Osteoblast (primary cell): ENCODE measurements at regions not wholly inside any gene's neighbourhood (a gene's known extent, or its start where the extent isn't known, plus 50 kb on each side); places are given as distances from the start of the nearest gene placed in this dataset.

ENCODE experiments used
- DNase-seq: peaks from one replicate; pipeline ENCODE4 v3.0.0; 2011; ENCODE audit warnings: low spot score, mixed read lengths; ENCODE audit not compliant: insufficient read length; ENCODE audit errors: missing footprints
- H2AFZ ChIP-seq: 2 replicates; pipeline ENCODE4 v1.6.0; 2011; ENCODE audit warnings: mild to moderate bottlenecking, low read length
- H3K27ac ChIP-seq: 2 replicates; pipeline ENCODE4 v1.5.1; 2011; ENCODE audit warnings: mild to moderate bottlenecking, low read depth, low read length, moderate library complexity
- H3K27me3 ChIP-seq: 2 replicates; pipeline ENCODE4 v1.6.0; 2012; ENCODE audit warnings: mild to moderate bottlenecking, control low read depth, inconsistent platforms, low read length, moderate library complexity; ENCODE audit not compliant: insufficient read depth
- H3K36me3 ChIP-seq: 2 replicates; pipeline ENCODE4 v1.5.1; 2011; ENCODE audit warnings: mild to moderate bottlenecking, low read length, control low read depth, moderate library complexity; ENCODE audit not compliant: insufficient read depth
- H3K4me1 ChIP-seq: 2 replicates; pipeline ENCODE4 v1.5.1; 2011; ENCODE audit warnings: mild to moderate bottlenecking, low read length, control low read depth, moderate library complexity; ENCODE audit not compliant: insufficient read depth
- H3K4me2 ChIP-seq: 2 replicates; pipeline ENCODE4 v1.6.0; 2011; ENCODE audit warnings: mild to moderate bottlenecking, low read length; ENCODE audit not compliant: insufficient read depth
- H3K4me3 ChIP-seq: fragments of 200-600 bp; sonication (generic); 3 replicates; pipeline ENCODE4 v1.5.1; 2012; ENCODE audit warnings: mild to moderate bottlenecking, low read length, inconsistent platforms; ENCODE audit not compliant: insufficient read depth
- H3K79me2 ChIP-seq: 2 replicates; pipeline ENCODE4 v1.6.0; 2012; ENCODE audit warnings: mild to moderate bottlenecking, low read length, control low read depth, inconsistent platforms; ENCODE audit not compliant: insufficient read depth
- H3K9me3 ChIP-seq: 2 replicates; pipeline ENCODE4 v1.5.1; 2011; ENCODE audit warnings: low read depth, low read length, control low read depth
- H4K20me1 ChIP-seq: 2 replicates; pipeline ENCODE4 v1.6.0; 2012; ENCODE audit warnings: mild to moderate bottlenecking, low read length, control low read depth; ENCODE audit not compliant: insufficient read depth
- CTCF ChIP-seq: IDR thresholded peaks from 2 replicates; pipeline ENCODE4 v1.5.1; 2011; ENCODE audit warnings: mild to moderate bottlenecking, low read depth, low read length, moderate library complexity; ENCODE audit errors: extremely low read depth

GRCh38 chr20:63081351-63081750 lies 74.6 kb upstream of the BHLHE23 start:
- Histone ChIP-seq H3K4me3 (no peak overlapping the region), H3K27me3 (peaks cover 8% of the 10 kb centered on the region), H3K36me3 (no peaks in the 10 kb centered on the region), H3K79me2 (no peaks in the 10 kb centered on the region), H2AFZ (no peak overlapping the region), H3K4me2 (no peak overlapping the region), H3K9me3 (peaks cover 2% of the 10 kb centered on the region), H4K20me1 (no peaks in the 10 kb centered on the region), H3K27ac (no peak overlapping the region), H3K4me1 (no peaks in the 10 kb centered on the region)
- TF ChIP-seq CTCF, result no peak
- peak; percentile 26 for DNase-seq

GRCh38 chr20:63080811-63081210 lies 74.0 kb upstream of the BHLHE23 start:
- no peaks in the 10 kb centered on the region for H4K20me1 ChIP-seq
- H3K4me1 ChIP-seq, result no peaks in the 10 kb centered on the region
- H3K4me3 ChIP-seq, result no peak overlapping the region
- DNase-seq, result peak; percentile 73
- TF ChIP-seq CTCF, result no peak
- no peak overlapping the region for H2AFZ ChIP-seq
- H3K79me2 ChIP-seq, result no peaks in the 10 kb centered on the region
- H3K27ac ChIP-seq, result no peak overlapping the region
- no peaks in the 10 kb centered on the region for H3K36me3 ChIP-seq
- H3K9me3 ChIP-seq, result peaks cover 2% of the 10 kb centered on the region
- no peak overlapping the region for H3K4me2 ChIP-seq
- peaks cover 8% of the 10 kb centered on the region for H3K27me3 ChIP-seq

DNA sequence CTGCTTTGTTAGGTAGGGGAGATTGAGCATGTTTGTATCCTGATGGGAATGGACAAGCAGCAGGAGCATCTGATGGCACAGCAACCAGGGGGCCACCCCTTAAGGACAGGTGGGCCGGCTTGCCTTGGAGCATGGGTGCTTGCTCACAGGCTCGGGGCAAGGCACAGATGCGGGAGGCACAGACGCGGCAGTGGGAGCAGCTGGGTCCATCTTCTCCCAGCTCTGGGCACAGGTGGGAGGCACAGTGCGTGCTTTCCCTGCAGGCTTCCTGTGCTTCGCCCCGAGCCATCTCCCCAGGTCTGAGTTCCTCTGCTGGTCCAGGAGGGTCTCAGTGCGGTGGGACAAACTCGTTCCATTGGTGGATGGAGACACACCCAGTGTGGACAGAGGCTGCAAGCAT lies 73.6 kb upstream of the BHLHE23 start:
- Histone ChIP-seq H3K27ac (no peak overlapping the region), H3K4me1 (no peaks in the 10 kb centered on the region), H3K4me2 (no peak overlapping the region), H3K4me3 (no peak overlapping the region), H3K27me3 (peaks cover 8% of the 10 kb centered on the region), H3K79me2 (no peaks in the 10 kb centered on the region), H4K20me1 (no peaks in the 10 kb centered on the region), H2AFZ (no peak overlapping the region), H3K36me3 (no peaks in the 10 kb centered on the region), H3K9me3 (peaks cover 2% of the 10 kb centered on the region)
- no peak for TF ChIP-seq CTCF
- DNase-seq, result peak; percentile 8

DNA sequence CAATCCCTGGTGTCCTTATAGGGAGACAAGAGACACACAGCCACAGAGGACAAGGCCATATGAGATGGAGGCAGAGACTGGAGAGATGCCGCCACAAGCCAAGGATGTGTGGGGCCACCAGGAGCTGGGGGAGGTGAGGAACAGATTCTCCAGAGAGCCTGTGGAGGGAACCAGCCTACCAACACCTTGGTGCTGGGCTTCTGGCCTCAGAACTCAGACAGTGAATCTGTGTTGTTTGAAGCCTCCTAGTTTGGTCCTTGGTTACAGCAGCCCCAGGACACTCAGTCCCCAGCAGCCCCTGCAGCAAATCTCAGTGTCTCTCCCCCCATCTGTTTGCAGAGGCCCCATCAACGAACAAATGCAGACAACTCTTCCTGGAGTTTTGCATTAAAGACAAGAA lies 73.2 kb upstream of the BHLHE23 start:
- TF ChIP-seq CTCF, result no peak
- Histone ChIP-seq H2AFZ (no peak overlapping the region), H3K9me3 (peaks cover 2% of the 10 kb centered on the region), H3K4me2 (no peak overlapping the region), H4K20me1 (no peaks in the 10 kb centered on the region), H3K4me3 (no peak overlapping the region), H3K79me2 (no peaks in the 10 kb centered on the region), H3K36me3 (no peaks in the 10 kb centered on the region), H3K27ac (no peak overlapping the region), H3K27me3 (peaks cover 5% of the 10 kb centered on the region), H3K4me1 (no peaks in the 10 kb centered on the region)
- peak; percentile 38 for DNase-seq
